HEK293 (cell line): ENCODE measurements at regions not wholly inside any gene's neighbourhood (a gene's known extent, or its start where the extent isn't known, plus 50 kb on each side); places are given as distances from the start of the nearest gene placed in this dataset.

Experiments used
- CTCF ChIP-seq: fragments of 450-650 bp; formaldehyde crosslinking; IDR thresholded peaks from 2 replicates; pipeline ENCODE4 v1.5.1; 2016; ENCODE audit warnings: missing biosample characterization, missing genetic modification characterization
- ZNF510 ChIP-seq: fragments of 450-650 bp; formaldehyde crosslinking; IDR thresholded peaks from 2 replicates; pipeline ENCODE4 v1.5.1; 2018; ENCODE audit warnings: mild to moderate bottlenecking, missing genetic modification characterization, missing biosample characterization; ENCODE audit not compliant: insufficient replicate concordance

GRCh38 chr18:47522359-47522758 is 270.9 kb upstream of the SKOR2 start:
- TF ChIP-seq CTCF (no peak), ZNF510 (tag by site-specific recombination) (no peak)
